A549 (cell line): ENCODE measurements at regions not wholly inside any gene's neighbourhood (a gene's known extent, or its start where the extent isn't known, plus 50 kb on each side); places are given as distances from the start of the nearest gene placed in this dataset.

ENCODE experiments used
- BHLHE40 ChIP-seq: IDR thresholded peaks from 2 replicates; pipeline ENCODE4 v1.6.1; 2012; ENCODE audit warnings: low read depth, low read length, inconsistent platforms
- CTCF ChIP-seq: fragments of >200 bp; sonication (Bioruptor Twin); formaldehyde crosslinking; IDR thresholded peaks from 3 replicates; pipeline ENCODE4 v1.5.1; 2016

GRCh38 chr16:27633721-27634120, 83.8 kb downstream of the KATNIP start:
- TF ChIP-seq CTCF (no peak), BHLHE40 (no peak)
